B cell (primary cell): ENCODE measurements at regions not wholly inside any gene's neighbourhood (a gene's known extent, or its start where the extent isn't known, plus 50 kb on each side); places are given as distances from the start of the nearest gene placed in this dataset.

Experiments used
- CTCF ChIP-seq: fragments of 200-600 bp; IDR thresholded peaks from one replicate; pipeline ENCODE4 v1.8.0; 2022; ENCODE audit warnings: antibody characterized with exemption, mild to moderate bottlenecking
- EZH2 ChIP-seq: IDR thresholded peaks from 2 replicates; pipeline ENCODE4 v1.6.1; 2012; ENCODE audit warnings: borderline replicate concordance, low read depth, mild to moderate bottlenecking, moderate library complexity, low read length; ENCODE audit not compliant: insufficient read depth, poor library complexity, severe bottlenecking

DNA sequence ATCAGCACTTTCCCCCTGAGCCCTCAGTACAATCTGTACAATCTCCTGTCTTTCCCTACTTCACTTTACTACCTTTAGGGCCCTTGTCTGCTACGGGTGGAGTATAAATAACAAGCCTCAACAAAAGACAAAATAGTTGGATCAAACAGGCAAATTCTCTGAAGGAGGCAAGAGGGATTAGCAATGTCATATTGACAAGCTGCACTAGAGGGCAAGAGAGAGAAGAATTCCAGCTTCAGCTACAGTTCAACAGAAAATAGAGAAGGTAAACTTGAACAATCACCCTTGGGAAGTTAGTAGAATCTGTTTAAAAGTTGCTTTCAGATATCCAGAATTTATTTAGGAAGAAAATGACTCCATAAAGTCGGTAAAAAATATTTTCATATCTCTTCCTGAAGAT lies 68.4 kb upstream of the IZUMO3 start:
- no peak for TF ChIP-seq CTCF
- no peak for TF ChIP-seq EZH2
